HL-60 (cell line): ENCODE measurements at regions not wholly inside any gene's neighbourhood (a gene's known extent, or its start where the extent isn't known, plus 50 kb on each side); places are given as distances from the start of the nearest gene placed in this dataset.

Experiments
- DNase-seq, 2 experiments: peaks; one replicate each; pipeline ENCODE4 v3.0.0-alpha.2; 2010 to 2020; ENCODE audit warnings: low read depth in 1 of 2, low spot score in 1 of 2
- H3K27ac ChIP-seq: fragments of 250-450 bp; sonication (Bioruptor Pico); replicated peaks from 2 replicates; pipeline ENCODE4 v1.5.1; 2020; ENCODE audit warnings: mild to moderate bottlenecking, moderate library complexity
- H3K27me3 ChIP-seq: fragments of 250-450 bp; sonication (Bioruptor Pico); 2 replicates; pipeline ENCODE4 v1.5.1; 2021; ENCODE audit warnings: mild to moderate bottlenecking, moderate library complexity; ENCODE audit not compliant: insufficient read depth, poor library complexity, severe bottlenecking
- H3K4me3 ChIP-seq: replicated peaks from 2 replicates; pipeline ENCODE4 v1.5.1; 2011; ENCODE audit warnings: mild to moderate bottlenecking, control low read depth, low read length; ENCODE audit not compliant: insufficient read depth
- GABPA ChIP-seq: IDR thresholded peaks from 2 replicates; pipeline ENCODE4 v1.6.1; 2012; ENCODE audit warnings: low read depth
- POLR2AphosphoS5 ChIP-seq: IDR thresholded peaks from 2 replicates; pipeline ENCODE4 v1.6.1; 2012; ENCODE audit warnings: low read depth
- SPI1 ChIP-seq: IDR thresholded peaks from 2 replicates; pipeline ENCODE4 v1.6.1; 2012; ENCODE audit warnings: low read depth, mild to moderate bottlenecking, borderline replicate concordance
- TF ChIP-seq, protein P1 (sequence below): IDR thresholded peaks from 2 replicates; pipeline ENCODE4 v1.6.1; 2012; ENCODE audit warnings: low read depth; ENCODE audit not compliant: insufficient replicate concordance
- TF ChIP-seq, protein P2 (sequence below): IDR thresholded peaks from one replicate; pipeline ENCODE4 v1.5.1; 2011; ENCODE audit warnings: low read length, control low read depth, inconsistent platforms; ENCODE audit not compliant: insufficient read depth

DNA sequence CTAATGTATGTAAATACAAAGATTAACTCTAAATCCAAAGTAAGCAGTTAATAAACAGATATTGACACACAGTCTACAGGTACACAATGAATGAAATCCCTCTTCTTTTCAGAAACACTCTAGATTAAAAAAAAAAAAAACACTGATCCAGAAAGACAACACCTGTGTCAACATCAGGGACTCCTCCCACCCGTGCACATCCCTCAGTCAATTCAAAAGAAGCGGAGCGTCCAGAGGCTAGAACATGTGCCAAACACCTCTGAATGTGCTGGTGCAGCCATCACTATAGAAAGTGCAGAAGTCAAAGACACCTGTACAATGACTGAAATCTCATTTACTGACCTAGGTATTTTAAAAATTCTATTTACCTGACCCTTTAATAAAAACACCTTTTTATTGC lies 622.6 kb upstream of the ID2 start:
- H3K27ac ChIP-seq, result no peak overlapping the region
- TF ChIP-seq SPI1 (no peak), POLR2AphosphoS5 (no peak), GABPA (no peak)
- TF ChIP-seq, protein P1, sequence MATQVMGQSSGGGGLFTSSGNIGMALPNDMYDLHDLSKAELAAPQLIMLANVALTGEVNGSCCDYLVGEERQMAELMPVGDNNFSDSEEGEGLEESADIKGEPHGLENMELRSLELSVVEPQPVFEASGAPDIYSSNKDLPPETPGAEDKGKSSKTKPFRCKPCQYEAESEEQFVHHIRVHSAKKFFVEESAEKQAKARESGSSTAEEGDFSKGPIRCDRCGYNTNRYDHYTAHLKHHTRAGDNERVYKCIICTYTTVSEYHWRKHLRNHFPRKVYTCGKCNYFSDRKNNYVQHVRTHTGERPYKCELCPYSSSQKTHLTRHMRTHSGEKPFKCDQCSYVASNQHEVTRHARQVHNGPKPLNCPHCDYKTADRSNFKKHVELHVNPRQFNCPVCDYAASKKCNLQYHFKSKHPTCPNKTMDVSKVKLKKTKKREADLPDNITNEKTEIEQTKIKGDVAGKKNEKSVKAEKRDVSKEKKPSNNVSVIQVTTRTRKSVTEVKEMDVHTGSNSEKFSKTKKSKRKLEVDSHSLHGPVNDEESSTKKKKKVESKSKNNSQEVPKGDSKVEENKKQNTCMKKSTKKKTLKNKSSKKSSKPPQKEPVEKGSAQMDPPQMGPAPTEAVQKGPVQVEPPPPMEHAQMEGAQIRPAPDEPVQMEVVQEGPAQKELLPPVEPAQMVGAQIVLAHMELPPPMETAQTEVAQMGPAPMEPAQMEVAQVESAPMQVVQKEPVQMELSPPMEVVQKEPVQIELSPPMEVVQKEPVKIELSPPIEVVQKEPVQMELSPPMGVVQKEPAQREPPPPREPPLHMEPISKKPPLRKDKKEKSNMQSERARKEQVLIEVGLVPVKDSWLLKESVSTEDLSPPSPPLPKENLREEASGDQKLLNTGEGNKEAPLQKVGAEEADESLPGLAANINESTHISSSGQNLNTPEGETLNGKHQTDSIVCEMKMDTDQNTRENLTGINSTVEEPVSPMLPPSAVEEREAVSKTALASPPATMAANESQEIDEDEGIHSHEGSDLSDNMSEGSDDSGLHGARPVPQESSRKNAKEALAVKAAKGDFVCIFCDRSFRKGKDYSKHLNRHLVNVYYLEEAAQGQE, result no peak
- TF ChIP-seq, protein P2, sequence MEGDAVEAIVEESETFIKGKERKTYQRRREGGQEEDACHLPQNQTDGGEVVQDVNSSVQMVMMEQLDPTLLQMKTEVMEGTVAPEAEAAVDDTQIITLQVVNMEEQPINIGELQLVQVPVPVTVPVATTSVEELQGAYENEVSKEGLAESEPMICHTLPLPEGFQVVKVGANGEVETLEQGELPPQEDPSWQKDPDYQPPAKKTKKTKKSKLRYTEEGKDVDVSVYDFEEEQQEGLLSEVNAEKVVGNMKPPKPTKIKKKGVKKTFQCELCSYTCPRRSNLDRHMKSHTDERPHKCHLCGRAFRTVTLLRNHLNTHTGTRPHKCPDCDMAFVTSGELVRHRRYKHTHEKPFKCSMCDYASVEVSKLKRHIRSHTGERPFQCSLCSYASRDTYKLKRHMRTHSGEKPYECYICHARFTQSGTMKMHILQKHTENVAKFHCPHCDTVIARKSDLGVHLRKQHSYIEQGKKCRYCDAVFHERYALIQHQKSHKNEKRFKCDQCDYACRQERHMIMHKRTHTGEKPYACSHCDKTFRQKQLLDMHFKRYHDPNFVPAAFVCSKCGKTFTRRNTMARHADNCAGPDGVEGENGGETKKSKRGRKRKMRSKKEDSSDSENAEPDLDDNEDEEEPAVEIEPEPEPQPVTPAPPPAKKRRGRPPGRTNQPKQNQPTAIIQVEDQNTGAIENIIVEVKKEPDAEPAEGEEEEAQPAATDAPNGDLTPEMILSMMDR, result no peak
- H3K4me3 ChIP-seq, result no peak overlapping the region
- H3K27me3 ChIP-seq, result no peaks in the 10 kb centered on the region
- DNase-seq, result no peak

GRCh38 chr2:8059794-8060193 lies 622.1 kb upstream of the ID2 start:
- H3K27ac ChIP-seq, result no peak overlapping the region
- TF ChIP-seq GABPA (no peak), POLR2AphosphoS5 (no peak), SPI1 (no peak)
- TF ChIP-seq, protein P1, result no peak
- TF ChIP-seq, protein P2, result no peak
- no peak overlapping the region for H3K4me3 ChIP-seq
- no peaks in the 10 kb centered on the region for H3K27me3 ChIP-seq
- no peak for DNase-seq

- TF ChIP-seq POLR2AphosphoS5 (peak; percentile 69), GABPA (no peak)
- TF ChIP-seq, protein P1, result no peak
- TF ChIP-seq, protein P2, result no peak
- no peaks in the 10 kb centered on the region for H3K27me3 ChIP-seq
- H3K4me3 ChIP-seq, result no peak overlapping the region
- DNase-seq, result peak; percentile 26 to 74
- no peak overlapping the region for H3K27ac ChIP-seq
These were observed 620.6 kb upstream of the ID2 start for GRCh38 chr2:8061219-8061618.
